A549 (cell line): ENCODE measurements at regions not wholly inside any gene's neighbourhood (a gene's known extent, or its start where the extent isn't known, plus 50 kb on each side); places are given as distances from the start of the nearest gene placed in this dataset.

Experiments
- CEBPB ChIP-seq, 2 experiments: fragments of >200 bp in 1 of 2; sonication (Bioruptor Twin) in 1 of 2; formaldehyde crosslinking in 1 of 2; IDR thresholded peaks; 2 replicates each; pipeline ENCODE4 v1.6.1; 2012 to 2016
- CHD2 ChIP-seq: fragments of 150-350 bp; IDR thresholded peaks from 2 replicates; pipeline ENCODE4 v1.6.1; 2014; ENCODE audit warnings: low read length; ENCODE audit not compliant: partially characterized antibody
- E2F6 ChIP-seq: IDR thresholded peaks from 2 replicates; pipeline ENCODE4 v1.6.1; 2012; ENCODE audit warnings: low read depth, borderline replicate concordance
- EHF ChIP-seq: fragments of 250-450 bp; sonication (Bioruptor Pico); IDR thresholded peaks from 2 replicates; pipeline ENCODE4 v1.5.0; 2020; ENCODE audit warnings: mild to moderate bottlenecking
- ESRRA ChIP-seq: fragments of 150-350 bp; IDR thresholded peaks from 2 replicates; pipeline ENCODE4 v1.6.1; 2014; ENCODE audit warnings: mild to moderate bottlenecking, low read length, borderline replicate concordance
- HES2 ChIP-seq: fragments of >200 bp; sonication (Bioruptor Twin); formaldehyde crosslinking; IDR thresholded peaks from 2 replicates; pipeline ENCODE4 v1.6.1; 2016
- HOXA7 ChIP-seq: fragments of 250-450 bp; sonication (Bioruptor Pico); IDR thresholded peaks from 2 replicates; pipeline ENCODE4 v1.5.0; 2020; ENCODE audit warnings: mild to moderate bottlenecking, moderate library complexity
- JUNB ChIP-seq: fragments of >200 bp; sonication (Bioruptor Twin); formaldehyde crosslinking; IDR thresholded peaks from 2 replicates; pipeline ENCODE4 v1.6.1; 2016
- MAZ ChIP-seq: fragments of 150-350 bp; IDR thresholded peaks from 2 replicates; pipeline ENCODE4 v1.6.1; 2014; ENCODE audit warnings: antibody characterized with exemption, low read depth, low read length, borderline replicate concordance
- POLR2A ChIP-seq: IDR thresholded peaks from 2 replicates; pipeline ENCODE4 v1.6.1; 2012; ENCODE audit warnings: mild to moderate bottlenecking, low read length
- POLR2AphosphoS2 ChIP-seq: conservative IDR thresholded peaks from 2 replicates; pipeline ENCODE4 v1.6.1; 2012; ENCODE audit warnings: low read length, improper control_type of control experiment, inconsistent platforms
- RAD21 ChIP-seq, 2 experiments: fragments of >200 bp in 1 of 2; sonication (Bioruptor Twin) in 1 of 2; formaldehyde crosslinking in 1 of 2; IDR thresholded peaks in 1 of 2; conservative IDR thresholded peaks in 1 of 2; 2 replicates in 1 of 2; 3 replicates in 1 of 2; pipeline ENCODE4 v1.6.1; 2012 to 2018; ENCODE audit warnings: inconsistent platforms in 1 of 2
- RCOR1 ChIP-seq: fragments of 150-350 bp; IDR thresholded peaks from 2 replicates; pipeline ENCODE4 v1.6.1; 2014; ENCODE audit warnings: antibody characterized with exemption, low read length, low read depth
- TP53 ChIP-seq: fragments of 250-450 bp; sonication (Bioruptor Pico); IDR thresholded peaks from 2 replicates; pipeline ENCODE4 v1.5.0; 2021; ENCODE audit warnings: mild to moderate bottlenecking, moderate library complexity
- ZFP36 ChIP-seq: fragments of 450-650 bp; IDR thresholded peaks from 2 replicates; pipeline ENCODE4 v1.6.1; 2014; ENCODE audit warnings: borderline replicate concordance; ENCODE audit not compliant: partially characterized antibody
- ZSCAN20 ChIP-seq: fragments of 250-450 bp; sonication (Bioruptor Pico); IDR thresholded peaks from 2 replicates; pipeline ENCODE4 v1.8.0; 2022; ENCODE audit warnings: mild to moderate bottlenecking, moderate library complexity
- TF ChIP-seq, protein P1 (sequence below): fragments of 200-600 bp; sonication (generic); IDR thresholded peaks from 2 replicates; pipeline ENCODE4 v1.6.1; 2016; ENCODE audit warnings: antibody characterized with exemption, mild to moderate bottlenecking, moderate library complexity
- TF ChIP-seq, protein P2 (sequence below): fragments of >200 bp; sonication (Bioruptor Twin); formaldehyde crosslinking; IDR thresholded peaks from 3 replicates; pipeline ENCODE4 v1.5.1; 2016
- TF ChIP-seq, protein P3 (sequence below): fragments of >200 bp; sonication (Bioruptor Twin); formaldehyde crosslinking; IDR thresholded peaks from 3 replicates; pipeline ENCODE4 v1.6.1; 2016

DNA sequence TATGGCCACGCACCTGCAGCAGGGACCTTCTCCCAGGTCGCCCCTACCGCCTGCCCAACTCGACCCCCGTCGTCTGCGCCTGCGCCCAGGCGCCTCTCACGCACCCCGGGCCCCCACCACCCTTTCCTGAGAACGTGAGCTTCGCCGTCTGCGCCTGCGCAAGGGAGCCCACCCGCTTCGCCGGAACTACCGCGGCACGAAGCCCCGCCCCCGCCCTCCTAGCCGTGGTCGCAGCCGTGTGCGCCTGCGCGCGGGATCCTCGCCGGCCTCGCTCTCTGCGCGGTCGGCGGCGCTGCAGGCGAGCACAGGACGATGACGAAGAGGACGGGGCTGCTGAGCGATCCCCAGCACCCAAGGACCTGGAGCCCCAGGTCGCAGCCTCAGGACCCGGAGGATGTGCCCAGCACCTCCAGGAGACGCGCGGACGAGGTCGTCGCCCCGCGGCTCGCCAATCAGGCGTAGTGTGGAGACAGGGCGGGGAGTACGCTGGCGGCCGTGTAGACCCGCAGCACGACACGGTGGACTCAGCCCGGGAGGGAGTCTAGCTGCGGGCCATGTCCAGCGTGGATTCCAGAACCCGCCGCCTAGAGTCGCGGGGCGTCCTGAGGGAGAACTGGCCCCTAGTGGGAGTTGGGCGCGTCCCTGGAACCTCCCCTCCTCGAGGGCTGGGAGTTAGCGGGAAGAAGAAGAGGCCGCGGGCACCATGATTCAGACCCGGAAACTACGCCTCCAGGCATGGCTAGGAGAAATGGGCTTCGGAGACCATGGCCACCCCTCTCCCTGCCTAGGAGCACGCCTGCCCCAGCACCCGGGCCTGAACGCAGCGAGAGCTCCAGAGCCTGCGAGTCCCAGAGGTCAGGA lies 1120.8 kb upstream of the TMEM132C start (continued):
- no peak for TF ChIP-seq HES2
- TF ChIP-seq CHD2: no peak
- peak; percentile 97 for TF ChIP-seq E2F6
- TF ChIP-seq POLR2AphosphoS2: no peak
- TF ChIP-seq ZFP36: no peak
- peak; percentile 65; the same call in 1 of the 2 replicates for TF ChIP-seq EHF (CRISPR knock-in tag)
- TF ChIP-seq TP53 (CRISPR knock-in tag): no peak
- TF ChIP-seq ZSCAN20 (CRISPR knock-in tag): no peak
- TF ChIP-seq, protein P1, sequence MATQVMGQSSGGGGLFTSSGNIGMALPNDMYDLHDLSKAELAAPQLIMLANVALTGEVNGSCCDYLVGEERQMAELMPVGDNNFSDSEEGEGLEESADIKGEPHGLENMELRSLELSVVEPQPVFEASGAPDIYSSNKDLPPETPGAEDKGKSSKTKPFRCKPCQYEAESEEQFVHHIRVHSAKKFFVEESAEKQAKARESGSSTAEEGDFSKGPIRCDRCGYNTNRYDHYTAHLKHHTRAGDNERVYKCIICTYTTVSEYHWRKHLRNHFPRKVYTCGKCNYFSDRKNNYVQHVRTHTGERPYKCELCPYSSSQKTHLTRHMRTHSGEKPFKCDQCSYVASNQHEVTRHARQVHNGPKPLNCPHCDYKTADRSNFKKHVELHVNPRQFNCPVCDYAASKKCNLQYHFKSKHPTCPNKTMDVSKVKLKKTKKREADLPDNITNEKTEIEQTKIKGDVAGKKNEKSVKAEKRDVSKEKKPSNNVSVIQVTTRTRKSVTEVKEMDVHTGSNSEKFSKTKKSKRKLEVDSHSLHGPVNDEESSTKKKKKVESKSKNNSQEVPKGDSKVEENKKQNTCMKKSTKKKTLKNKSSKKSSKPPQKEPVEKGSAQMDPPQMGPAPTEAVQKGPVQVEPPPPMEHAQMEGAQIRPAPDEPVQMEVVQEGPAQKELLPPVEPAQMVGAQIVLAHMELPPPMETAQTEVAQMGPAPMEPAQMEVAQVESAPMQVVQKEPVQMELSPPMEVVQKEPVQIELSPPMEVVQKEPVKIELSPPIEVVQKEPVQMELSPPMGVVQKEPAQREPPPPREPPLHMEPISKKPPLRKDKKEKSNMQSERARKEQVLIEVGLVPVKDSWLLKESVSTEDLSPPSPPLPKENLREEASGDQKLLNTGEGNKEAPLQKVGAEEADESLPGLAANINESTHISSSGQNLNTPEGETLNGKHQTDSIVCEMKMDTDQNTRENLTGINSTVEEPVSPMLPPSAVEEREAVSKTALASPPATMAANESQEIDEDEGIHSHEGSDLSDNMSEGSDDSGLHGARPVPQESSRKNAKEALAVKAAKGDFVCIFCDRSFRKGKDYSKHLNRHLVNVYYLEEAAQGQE: no peak
- peak; percentile 78 for TF ChIP-seq POLR2A
- TF ChIP-seq RAD21 (conservative IDR thresholded peaks at IDR 0.05 in 1 of 2, IDR thresholded peaks at IDR 0.05 in 1 of 2): no peak; a peak in 1 of 5 replicates
- TF ChIP-seq HOXA7 (CRISPR knock-in tag): no peak
- no peak for TF ChIP-seq CEBPB (IDR thresholded peaks at IDR 0.05)
- TF ChIP-seq, protein P2, sequence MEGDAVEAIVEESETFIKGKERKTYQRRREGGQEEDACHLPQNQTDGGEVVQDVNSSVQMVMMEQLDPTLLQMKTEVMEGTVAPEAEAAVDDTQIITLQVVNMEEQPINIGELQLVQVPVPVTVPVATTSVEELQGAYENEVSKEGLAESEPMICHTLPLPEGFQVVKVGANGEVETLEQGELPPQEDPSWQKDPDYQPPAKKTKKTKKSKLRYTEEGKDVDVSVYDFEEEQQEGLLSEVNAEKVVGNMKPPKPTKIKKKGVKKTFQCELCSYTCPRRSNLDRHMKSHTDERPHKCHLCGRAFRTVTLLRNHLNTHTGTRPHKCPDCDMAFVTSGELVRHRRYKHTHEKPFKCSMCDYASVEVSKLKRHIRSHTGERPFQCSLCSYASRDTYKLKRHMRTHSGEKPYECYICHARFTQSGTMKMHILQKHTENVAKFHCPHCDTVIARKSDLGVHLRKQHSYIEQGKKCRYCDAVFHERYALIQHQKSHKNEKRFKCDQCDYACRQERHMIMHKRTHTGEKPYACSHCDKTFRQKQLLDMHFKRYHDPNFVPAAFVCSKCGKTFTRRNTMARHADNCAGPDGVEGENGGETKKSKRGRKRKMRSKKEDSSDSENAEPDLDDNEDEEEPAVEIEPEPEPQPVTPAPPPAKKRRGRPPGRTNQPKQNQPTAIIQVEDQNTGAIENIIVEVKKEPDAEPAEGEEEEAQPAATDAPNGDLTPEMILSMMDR: no peak
- no peak for TF ChIP-seq JUNB
- no peak for TF ChIP-seq RCOR1
- no peak for TF ChIP-seq ESRRA
- no peak for TF ChIP-seq MAZ
- TF ChIP-seq, protein P3, sequence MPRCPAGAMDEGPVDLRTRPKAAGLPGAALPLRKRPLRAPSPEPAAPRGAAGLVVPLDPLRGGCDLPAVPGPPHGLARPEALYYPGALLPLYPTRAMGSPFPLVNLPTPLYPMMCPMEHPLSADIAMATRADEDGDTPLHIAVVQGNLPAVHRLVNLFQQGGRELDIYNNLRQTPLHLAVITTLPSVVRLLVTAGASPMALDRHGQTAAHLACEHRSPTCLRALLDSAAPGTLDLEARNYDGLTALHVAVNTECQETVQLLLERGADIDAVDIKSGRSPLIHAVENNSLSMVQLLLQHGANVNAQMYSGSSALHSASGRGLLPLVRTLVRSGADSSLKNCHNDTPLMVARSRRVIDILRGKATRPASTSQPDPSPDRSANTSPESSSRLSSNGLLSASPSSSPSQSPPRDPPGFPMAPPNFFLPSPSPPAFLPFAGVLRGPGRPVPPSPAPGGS: 0 out of 3 replicates have a peak, but pooled peaks have one; percentile 47
